ENCODE measurements at regions not wholly inside any gene's neighbourhood (a gene's known extent, or its start where the extent isn't known, plus 50 kb on each side); places are given as distances from the start of the nearest gene placed in this dataset.
"Not testable (repeated sequence)": the region's sequence is repeated elsewhere in the genome, so short reads cannot be mapped to it uniquely, and the experiment has no call there.

DNA sequence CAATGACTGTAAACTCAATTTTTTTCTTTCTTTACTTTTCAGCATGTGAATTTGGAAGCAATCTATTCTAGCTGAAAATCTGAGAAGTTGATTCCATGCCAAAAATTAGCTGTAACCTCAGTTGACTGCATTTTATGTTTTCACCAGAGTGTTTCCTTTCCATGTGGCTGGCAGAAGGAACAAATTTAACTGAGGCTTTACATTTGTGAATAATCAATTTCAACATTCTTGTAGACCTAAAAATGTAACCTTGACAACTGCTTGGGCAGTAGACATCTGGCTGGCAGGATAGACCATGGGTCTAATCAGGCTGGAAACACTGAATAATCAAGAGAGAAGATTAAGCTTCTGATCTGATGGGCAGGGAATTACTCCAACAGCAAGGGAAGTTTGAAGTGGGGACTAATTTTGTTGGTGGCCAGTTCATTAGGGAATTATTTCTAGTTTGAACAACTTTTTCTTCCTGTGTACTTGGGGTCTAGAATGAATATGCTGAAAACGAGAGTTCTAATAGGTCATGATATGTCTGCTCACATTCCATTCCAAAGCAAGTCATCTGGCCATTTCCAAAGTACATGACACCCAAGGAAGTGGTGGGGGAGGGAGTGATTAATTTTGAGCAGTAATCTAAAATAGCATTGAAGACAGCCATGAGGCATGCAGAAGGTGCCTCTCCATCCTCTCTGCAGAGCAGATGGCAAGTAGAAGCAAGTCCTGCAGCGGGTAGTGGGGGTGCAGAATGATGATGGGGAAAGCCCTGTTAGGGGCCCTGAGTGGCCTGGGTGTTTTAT lies 68.2 kb downstream of the ATP23 start:
- CTCF ChIA-PET: no interaction called here

DNA sequence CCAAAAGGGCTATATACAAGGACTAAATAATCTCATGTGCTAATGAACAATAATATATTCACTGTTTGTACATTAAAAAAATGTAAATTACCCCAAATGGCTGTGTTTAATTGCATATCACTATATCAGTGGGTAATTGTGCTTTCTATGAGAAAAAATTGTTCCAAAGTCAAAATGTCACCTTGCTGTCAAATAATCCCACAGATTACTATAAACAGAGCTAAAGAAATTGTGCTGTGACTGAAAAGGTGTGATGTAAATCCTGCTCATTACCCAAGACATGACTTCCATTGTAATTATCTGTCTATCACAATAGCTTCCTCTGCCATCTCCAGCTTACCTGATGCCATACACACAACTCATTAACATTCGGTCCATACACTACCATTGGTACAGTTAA lies 70.3 kb downstream of the ATP23 start:
- CTCF ChIA-PET: interaction anchor here (0.7 kb wide), 1 partner anchor 11 kb away, joined by 4 read pairs; no protein-coding TSS in a partner anchor
- BruUV-seq (replicated peaks): no TSS peak
- Mint-ChIP-seq H3K9me3 (ENCODE audit: unreplicated experiment) (no peaks in the 10 kb centered on the region), H3K27me3 (ENCODE audit: insufficient read depth, unreplicated experiment) (no peaks in the 10 kb centered on the region), H3K36me3 (ENCODE audit: insufficient read depth, unreplicated experiment) (no peaks in the 10 kb centered on the region), H3K4me3 (ENCODE audit: unreplicated experiment) (no peak overlapping the region), H3K4me1 (ENCODE audit: insufficient read depth, unreplicated experiment) (no peaks in the 10 kb centered on the region), H3K27ac (ENCODE audit: low read depth, unreplicated experiment) (no peak overlapping the region)
- TF ChIP-seq, protein P1, sequence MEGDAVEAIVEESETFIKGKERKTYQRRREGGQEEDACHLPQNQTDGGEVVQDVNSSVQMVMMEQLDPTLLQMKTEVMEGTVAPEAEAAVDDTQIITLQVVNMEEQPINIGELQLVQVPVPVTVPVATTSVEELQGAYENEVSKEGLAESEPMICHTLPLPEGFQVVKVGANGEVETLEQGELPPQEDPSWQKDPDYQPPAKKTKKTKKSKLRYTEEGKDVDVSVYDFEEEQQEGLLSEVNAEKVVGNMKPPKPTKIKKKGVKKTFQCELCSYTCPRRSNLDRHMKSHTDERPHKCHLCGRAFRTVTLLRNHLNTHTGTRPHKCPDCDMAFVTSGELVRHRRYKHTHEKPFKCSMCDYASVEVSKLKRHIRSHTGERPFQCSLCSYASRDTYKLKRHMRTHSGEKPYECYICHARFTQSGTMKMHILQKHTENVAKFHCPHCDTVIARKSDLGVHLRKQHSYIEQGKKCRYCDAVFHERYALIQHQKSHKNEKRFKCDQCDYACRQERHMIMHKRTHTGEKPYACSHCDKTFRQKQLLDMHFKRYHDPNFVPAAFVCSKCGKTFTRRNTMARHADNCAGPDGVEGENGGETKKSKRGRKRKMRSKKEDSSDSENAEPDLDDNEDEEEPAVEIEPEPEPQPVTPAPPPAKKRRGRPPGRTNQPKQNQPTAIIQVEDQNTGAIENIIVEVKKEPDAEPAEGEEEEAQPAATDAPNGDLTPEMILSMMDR (IDR thresholded peaks at IDR 0.05; ENCODE audit: unreplicated experiment): no peak
- POLR2A ChIA-PET: no interaction called here
- no peak for DNase-seq (ENCODE audit: unreplicated experiment)
- intact Hi-C loops (cut with micrococcal nuclease): no loop called here

More for the DNA sequence above, 68.2 kb downstream of the ATP23 start:
- no TSS peak for BruUV-seq (replicated peaks)
- intact Hi-C loops (cut with micrococcal nuclease): no loop called here
- no peak overlapping the region for H3K4me3 Mint-ChIP-seq (ENCODE audit: unreplicated experiment)
- H3K4me1 Mint-ChIP-seq (ENCODE audit: insufficient read depth, unreplicated experiment): no peaks in the 10 kb centered on the region
- POLR2A ChIA-PET: no interaction called here
- no peaks in the 10 kb centered on the region for H3K36me3 Mint-ChIP-seq (ENCODE audit: insufficient read depth, unreplicated experiment)
- H3K27ac Mint-ChIP-seq (ENCODE audit: low read depth, unreplicated experiment): no peak overlapping the region
- no peaks in the 10 kb centered on the region for H3K27me3 Mint-ChIP-seq (ENCODE audit: insufficient read depth, unreplicated experiment)
- no peaks in the 10 kb centered on the region for H3K9me3 Mint-ChIP-seq (ENCODE audit: unreplicated experiment)
- TF ChIP-seq, protein P1 (IDR thresholded peaks at IDR 0.05; ENCODE audit: unreplicated experiment): no peak
- DNase-seq (ENCODE audit: unreplicated experiment): no peak

DNA sequence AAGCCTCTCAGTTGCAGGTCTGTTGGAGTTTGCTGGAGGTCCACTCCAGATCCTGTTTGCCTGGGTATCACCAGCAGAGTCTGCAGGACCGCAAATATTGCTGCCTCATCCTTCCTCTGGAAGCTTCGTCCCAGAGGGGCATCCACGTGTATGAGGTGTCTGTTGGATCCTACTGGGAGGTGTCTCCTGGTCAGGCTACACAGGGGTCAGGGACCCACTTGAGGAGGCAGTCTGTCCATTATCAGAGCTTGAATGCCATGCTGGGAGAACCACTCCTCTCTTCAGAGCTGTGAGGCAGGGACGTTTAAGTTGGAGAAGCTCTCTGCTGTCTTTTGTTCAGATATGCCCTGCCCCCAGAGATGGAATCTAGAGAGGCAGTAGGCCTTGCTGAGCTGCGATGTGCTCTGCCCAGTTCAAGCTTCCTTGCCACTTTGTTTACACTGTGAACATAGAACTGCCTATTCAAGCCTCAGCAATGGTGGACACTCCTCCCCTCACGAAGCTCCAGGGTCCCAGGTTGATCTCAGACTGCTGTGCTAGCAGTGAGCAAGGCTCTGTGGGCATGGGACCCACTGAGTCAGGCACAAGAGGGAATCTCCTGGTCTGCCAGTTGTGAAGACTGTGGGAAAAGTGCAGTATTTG lies 81.1 kb downstream of the ATP23 start:
- H3K36me3 Mint-ChIP-seq (ENCODE audit: insufficient read depth, unreplicated experiment); intact Hi-C loops (cut with micrococcal nuclease); CTCF ChIA-PET; H3K27me3 Mint-ChIP-seq (ENCODE audit: insufficient read depth, unreplicated experiment); H3K4me1 Mint-ChIP-seq (ENCODE audit: insufficient read depth, unreplicated experiment); BruUV-seq (replicated peaks); H3K4me3 Mint-ChIP-seq (ENCODE audit: unreplicated experiment); DNase-seq (ENCODE audit: unreplicated experiment); H3K9me3 Mint-ChIP-seq (ENCODE audit: unreplicated experiment); POLR2A ChIA-PET; H3K27ac Mint-ChIP-seq (ENCODE audit: low read depth, unreplicated experiment): not testable (repeated sequence)

DNA sequence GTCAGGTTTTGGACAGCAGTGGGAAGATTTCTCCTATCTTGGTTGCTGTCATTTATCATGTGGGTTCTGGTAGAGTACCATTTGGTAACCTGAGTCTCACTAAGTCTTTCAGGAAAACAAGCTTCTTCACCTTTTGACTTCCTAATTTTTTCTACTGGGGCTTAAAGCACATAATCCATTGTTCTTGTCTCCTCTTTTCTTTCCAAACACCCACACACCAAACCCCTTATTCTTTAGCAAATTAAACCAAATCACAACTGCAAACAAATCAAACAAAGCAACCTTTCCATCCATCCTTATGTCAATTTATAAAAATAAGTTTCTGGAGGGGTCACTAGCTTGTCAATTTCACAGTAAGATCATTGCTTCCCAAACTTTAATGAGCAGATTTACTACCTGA lies 84.1 kb downstream of the ATP23 start:
- TF ChIP-seq, protein P1 (IDR thresholded peaks at IDR 0.05; ENCODE audit: unreplicated experiment): no peak
- no TSS peak for BruUV-seq (replicated peaks)
- Mint-ChIP-seq H3K9me3 (ENCODE audit: unreplicated experiment) (peaks cover 7% of the 10 kb centered on the region), H3K27me3 (ENCODE audit: insufficient read depth, unreplicated experiment) (no peaks in the 10 kb centered on the region), H3K4me3 (ENCODE audit: unreplicated experiment) (no peak overlapping the region), H3K4me1 (ENCODE audit: insufficient read depth, unreplicated experiment) (peaks cover 19% of the 10 kb centered on the region), H3K27ac (ENCODE audit: low read depth, unreplicated experiment) (no peak overlapping the region), H3K36me3 (ENCODE audit: insufficient read depth, unreplicated experiment) (no peaks in the 10 kb centered on the region)
- no peak for DNase-seq (ENCODE audit: unreplicated experiment)
- ChIA-PET POLR2A (no interaction called here), CTCF (no interaction called here)
- intact Hi-C loops (cut with micrococcal nuclease): no loop called here

All from MCF 10A (cell line).